ENCODE measurements at regions not wholly inside any gene's neighbourhood (a gene's known extent, or its start where the extent isn't known, plus 50 kb on each side); places are given as distances from the start of the nearest gene placed in this dataset.

GRCh38 chr2:39563572-39563971 is 102.1 kb upstream of the TMEM178A start:
- Histone ChIP-seq H3K4me3 (no peak overlapping the region), H3K9me3 (peaks cover 0 to 25% (median 14%) of the 10 kb centered on the region in 4 donors), H3K4me1 (peaks cover 0 to 4% (median 0%) of the 10 kb centered on the region in 4 donors), H3K27ac (no peak overlapping the region), H3K36me3 (no peaks in the 10 kb centered on the region), H3K27me3 (no peaks in the 10 kb centered on the region)
- DNase-seq: no peak
- ATAC-seq (ENCODE audit: low FRiP score in 2 of 2): no peak
- no peak for TF ChIP-seq CTCF (IDR thresholded peaks at IDR 0.05)
- no peak for TF ChIP-seq POLR2A (IDR thresholded peaks at IDR 0.05)
- TF ChIP-seq EP300 (IDR thresholded peaks at IDR 0.05): no peak
- TF ChIP-seq POLR2AphosphoS5 (IDR thresholded peaks at IDR 0.05): no peak

- H3K27me3 ChIP-seq: no peaks in the 10 kb centered on the region
- WGBS, 2 donors: 76 to 100% methylated on average over 1 of the region's 1 CpG
- no peak overlapping the region for H3K27ac ChIP-seq
- no peak for DNase-seq
- ATAC-seq (ENCODE audit: low FRiP score in 2 of 2): no peak
- peaks cover 0 to 4% (median 1%) of the 10 kb centered on the region in 4 donors for H3K4me1 ChIP-seq
- H3K9me3 ChIP-seq: peaks cover 0 to 21% (median 12%) of the 10 kb centered on the region in 4 donors
- no peak overlapping the region for H3K4me3 ChIP-seq
- H3K36me3 ChIP-seq: no peaks in the 10 kb centered on the region
- TF ChIP-seq EP300 (IDR thresholded peaks at IDR 0.05) (no peak), POLR2A (IDR thresholded peaks at IDR 0.05) (no peak), POLR2AphosphoS5 (IDR thresholded peaks at IDR 0.05) (no peak), CTCF (IDR thresholded peaks at IDR 0.05) (no peak)
These were observed 98.2 kb upstream of the TMEM178A start for GRCh38 chr2:39567507-39567906.

- H3K27ac ChIP-seq: no peak overlapping the region
- peaks cover 0 to 4% (median 1%) of the 10 kb centered on the region in 4 donors for H3K4me1 ChIP-seq
- no peaks in the 10 kb centered on the region for H3K27me3 ChIP-seq
- ATAC-seq (ENCODE audit: low FRiP score in 2 of 2) (no peak), DNase-seq (no peak)
- H3K4me3 ChIP-seq: no peak overlapping the region
- no peak for TF ChIP-seq EP300 (IDR thresholded peaks at IDR 0.05)
- no peak for TF ChIP-seq CTCF (IDR thresholded peaks at IDR 0.05)
- TF ChIP-seq POLR2A (IDR thresholded peaks at IDR 0.05): no peak
- TF ChIP-seq POLR2AphosphoS5 (IDR thresholded peaks at IDR 0.05): no peak
- 86 to 87% methylated on average over 5 of the region's 5 CpGs for WGBS, 2 donors
- H3K36me3 ChIP-seq: no peaks in the 10 kb centered on the region
- H3K9me3 ChIP-seq: peaks cover 0 to 15% (median 8%) of the 10 kb centered on the region in 4 donors
These were observed 97.6 kb upstream of the TMEM178A start for GRCh38 chr2:39568116-39568515.

GRCh38 chr2:39568561-39569006 is 97.1 kb upstream of the TMEM178A start:
- Histone ChIP-seq H3K27me3 (no peaks in the 10 kb centered on the region), H3K27ac (no peak overlapping the region), H3K4me1 (peaks cover 0 to 4% (median 1%) of the 10 kb centered on the region in 4 donors), H3K36me3 (no peaks in the 10 kb centered on the region), H3K4me3 (no peak overlapping the region), H3K9me3 (peaks cover 0 to 10% (median 4%) of the 10 kb centered on the region in 4 donors)
- no peak for DNase-seq
- TF ChIP-seq EP300 (IDR thresholded peaks at IDR 0.05): no peak
- 72 to 80% methylated on average over 3 of the region's 3 CpGs for WGBS, 2 donors
- no peak for ATAC-seq (ENCODE audit: low FRiP score in 2 of 2)

GRCh38 chr2:39570130-39570555 is 95.6 kb upstream of the TMEM178A start:
- Histone ChIP-seq H3K36me3 (no peaks in the 10 kb centered on the region), H3K9me3 (no peaks in the 10 kb centered on the region), H3K27me3 (no peaks in the 10 kb centered on the region), H3K4me3 (no peak overlapping the region), H3K27ac (no peak overlapping the region), H3K4me1 (peaks cover 0 to 4% (median 1%) of the 10 kb centered on the region in 4 donors)
- no peak for ATAC-seq (ENCODE audit: low FRiP score in 2 of 2)
- TF ChIP-seq POLR2AphosphoS5 (IDR thresholded peaks at IDR 0.05) (no peak), CTCF (IDR thresholded peaks at IDR 0.05) (no peak), POLR2A (IDR thresholded peaks at IDR 0.05) (no peak), EP300 (IDR thresholded peaks at IDR 0.05) (no peak)
- WGBS, 2 donors: 91 to 94% methylated on average over 1 of the region's 1 CpG
- no peak for DNase-seq
